Gastroesophageal sphincter (tissue), 4 donors: ENCODE measurements at regions not wholly inside any gene's neighbourhood (a gene's known extent, or its start where the extent isn't known, plus 50 kb on each side); places are given as distances from the start of the nearest gene placed in this dataset.

Source experiments
- ATAC-seq: fragments of 150-250 bp; one replicate; pipeline ENCODE4 v1.9.1; 2016; ENCODE audit warnings: mild to moderate bottlenecking, moderate library complexity
- H3K27ac ChIP-seq, 4 donors: fragments of 200-600 bp; sonication (generic) in 3 of 4; 1 replicate in 3 of 4; 2 replicates in 1 of 4; pipeline ENCODE4 v1.5.1; 2016 to 2019
- H3K27me3 ChIP-seq: fragments of 200-600 bp; sonication (generic); one replicate; pipeline ENCODE4 v1.5.1; 2019
- H3K36me3 ChIP-seq, 2 donors: fragments of 200-600 bp; sonication (generic); one replicate each; pipeline ENCODE4 v1.5.1; 2019; ENCODE audit warnings: control low read depth in 1 of 2
- H3K4me1 ChIP-seq, 3 donors: fragments of 200-600 bp; sonication (generic); 1 replicate in 2 of 3; 2 replicates in 1 of 3; pipeline ENCODE4 v1.5.1; 2016 to 2019; ENCODE audit warnings: control low read depth in 2 of 3
- H3K4me3 ChIP-seq, 2 donors: fragments of 200-600 bp; sonication (generic); one replicate each; pipeline ENCODE4 v1.5.1; 2019; ENCODE audit warnings: mild to moderate bottlenecking in 1 of 2, moderate library complexity in 1 of 2
- H3K9me3 ChIP-seq, 3 donors: fragments of 200-600 bp; sonication (generic); one replicate each; pipeline ENCODE4 v1.5.1; 2017 to 2019; ENCODE audit warnings: control low read depth in 2 of 3
- EP300 ChIP-seq: sonication (generic); formaldehyde crosslinking; IDR thresholded peaks from one replicate; pipeline ENCODE4 v1.6.1; 2017; ENCODE audit warnings: antibody characterized with exemption, mild to moderate bottlenecking
- POLR2A ChIP-seq, 2 donors: fragments of 450-650 bp; IDR thresholded peaks; one replicate each; pipeline ENCODE4 v1.6.1; 2017; ENCODE audit warnings: antibody characterized with exemption in 2 of 2, mild to moderate bottlenecking in 2 of 2, moderate library complexity in 1 of 2
- POLR2AphosphoS5 ChIP-seq: sonication (generic); formaldehyde crosslinking; IDR thresholded peaks from one replicate; pipeline ENCODE4 v1.6.1; 2017; ENCODE audit warnings: antibody characterized with exemption
- WGBS, 2 donors: methylation state at CpG; one replicate each; pipeline ENCODE4 v1.1.5; 2018; ENCODE audit warnings: low coverage in 1 of 2; 5-methylcytosine and 5-hydroxymethylcytosine counted together
- TF ChIP-seq, protein P1 (sequence below), 4 experiments: fragments of 200-600 bp in 2 of 4; fragments of 450-650 bp in 2 of 4; sonication (generic) in 1 of 4; IDR thresholded peaks; one replicate each; pipeline ENCODE4 v1.5.1; 2017 to 2019; ENCODE audit warnings: antibody characterized with exemption in 4 of 4, mild to moderate bottlenecking in 2 of 4, moderate library complexity in 2 of 4

DNA sequence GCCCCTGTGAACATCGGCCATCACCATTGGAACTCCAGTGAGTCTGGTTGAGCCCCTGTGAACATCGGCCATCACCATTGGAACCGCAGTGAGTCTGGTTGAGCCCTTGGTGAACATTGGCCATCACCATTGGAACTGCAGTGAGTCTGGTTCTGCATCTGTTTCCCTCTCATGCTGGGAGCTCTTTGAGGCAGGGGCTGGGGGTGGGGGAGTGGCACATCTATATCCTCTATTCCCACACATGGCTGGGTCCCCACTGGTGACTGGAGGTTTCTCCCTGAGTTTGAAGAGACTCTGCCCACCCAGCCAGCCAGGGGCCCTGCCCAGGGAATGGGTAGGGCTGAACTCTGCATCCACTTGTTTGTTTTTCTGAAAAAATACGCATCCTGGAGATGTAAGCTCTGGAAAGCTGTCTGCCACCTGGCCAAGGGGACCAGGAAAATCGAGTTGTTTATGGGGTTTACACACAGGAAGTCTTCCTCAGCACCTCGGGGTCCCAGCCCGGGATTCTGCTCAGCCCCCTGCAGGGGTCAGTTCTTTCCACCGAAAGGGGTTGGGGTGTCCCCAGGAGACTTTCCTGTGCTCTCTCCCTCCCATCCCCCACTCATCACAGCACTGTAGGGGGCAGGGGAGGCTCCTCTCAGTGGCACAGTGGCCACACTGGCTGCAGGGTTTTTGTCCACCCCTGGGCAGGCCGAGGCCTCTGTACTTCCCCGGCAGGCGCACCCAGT, 170.5 kb upstream of the GSC start:
- 80 to 81% methylated on average over 2 to 3 of the region's 11 CpGs for WGBS, 2 donors
- no peak overlapping the region for H3K4me3 ChIP-seq
- no peaks in the 10 kb centered on the region for H3K36me3 ChIP-seq
- no peak overlapping the region for H3K27ac ChIP-seq
- H3K9me3 ChIP-seq = no peaks in the 10 kb centered on the region
- ATAC-seq = no peak
- H3K27me3 ChIP-seq = no peaks in the 10 kb centered on the region
- TF ChIP-seq, protein P1, sequence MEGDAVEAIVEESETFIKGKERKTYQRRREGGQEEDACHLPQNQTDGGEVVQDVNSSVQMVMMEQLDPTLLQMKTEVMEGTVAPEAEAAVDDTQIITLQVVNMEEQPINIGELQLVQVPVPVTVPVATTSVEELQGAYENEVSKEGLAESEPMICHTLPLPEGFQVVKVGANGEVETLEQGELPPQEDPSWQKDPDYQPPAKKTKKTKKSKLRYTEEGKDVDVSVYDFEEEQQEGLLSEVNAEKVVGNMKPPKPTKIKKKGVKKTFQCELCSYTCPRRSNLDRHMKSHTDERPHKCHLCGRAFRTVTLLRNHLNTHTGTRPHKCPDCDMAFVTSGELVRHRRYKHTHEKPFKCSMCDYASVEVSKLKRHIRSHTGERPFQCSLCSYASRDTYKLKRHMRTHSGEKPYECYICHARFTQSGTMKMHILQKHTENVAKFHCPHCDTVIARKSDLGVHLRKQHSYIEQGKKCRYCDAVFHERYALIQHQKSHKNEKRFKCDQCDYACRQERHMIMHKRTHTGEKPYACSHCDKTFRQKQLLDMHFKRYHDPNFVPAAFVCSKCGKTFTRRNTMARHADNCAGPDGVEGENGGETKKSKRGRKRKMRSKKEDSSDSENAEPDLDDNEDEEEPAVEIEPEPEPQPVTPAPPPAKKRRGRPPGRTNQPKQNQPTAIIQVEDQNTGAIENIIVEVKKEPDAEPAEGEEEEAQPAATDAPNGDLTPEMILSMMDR (IDR thresholded peaks at IDR 0.05) = no peak
- TF ChIP-seq POLR2AphosphoS5 (no peak), EP300 (no peak), POLR2A (IDR thresholded peaks at IDR 0.05) (no peak)
- H3K4me1 ChIP-seq = peaks cover 0 to 23% (median 19%) of the 10 kb centered on the region in 3 donors

DNA sequence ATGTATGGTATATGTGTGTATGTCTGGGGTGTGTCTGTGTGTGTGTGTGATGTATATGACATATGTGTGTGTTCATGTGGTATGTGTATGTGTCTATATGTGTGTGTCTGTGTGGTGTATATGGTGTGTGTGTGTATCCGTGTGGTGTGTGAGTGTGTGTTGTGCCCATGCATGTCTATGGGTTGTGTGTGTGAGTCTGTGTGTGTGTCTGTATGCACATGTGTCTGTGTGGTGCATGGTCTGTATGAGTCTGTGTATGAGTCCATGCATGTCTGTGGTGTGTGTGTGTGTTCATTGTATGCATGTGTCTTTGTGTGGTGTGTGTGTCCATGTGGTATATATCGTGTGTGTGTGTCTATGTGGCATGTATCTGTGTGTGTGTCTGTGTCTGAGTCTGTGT, 168.1 kb upstream of the GSC start:
- Histone ChIP-seq H3K4me3 (no peak overlapping the region), H3K36me3 (no peaks in the 10 kb centered on the region), H3K27me3 (no peaks in the 10 kb centered on the region), H3K9me3 (no peaks in the 10 kb centered on the region), H3K4me1 (peaks cover 0 to 45% (median 19%) of the 10 kb centered on the region in 3 donors), H3K27ac (no peak overlapping the region)
- 46% methylated on average over 2 of the region's 2 CpGs; no CpG with 5 or more reads in 1 of the 2 donors for WGBS, 2 donors
- TF ChIP-seq POLR2AphosphoS5 (no peak), EP300 (no peak), POLR2A (IDR thresholded peaks at IDR 0.05) (no peak)
- TF ChIP-seq, protein P1 (IDR thresholded peaks at IDR 0.05) = no peak
- ATAC-seq = no peak

DNA sequence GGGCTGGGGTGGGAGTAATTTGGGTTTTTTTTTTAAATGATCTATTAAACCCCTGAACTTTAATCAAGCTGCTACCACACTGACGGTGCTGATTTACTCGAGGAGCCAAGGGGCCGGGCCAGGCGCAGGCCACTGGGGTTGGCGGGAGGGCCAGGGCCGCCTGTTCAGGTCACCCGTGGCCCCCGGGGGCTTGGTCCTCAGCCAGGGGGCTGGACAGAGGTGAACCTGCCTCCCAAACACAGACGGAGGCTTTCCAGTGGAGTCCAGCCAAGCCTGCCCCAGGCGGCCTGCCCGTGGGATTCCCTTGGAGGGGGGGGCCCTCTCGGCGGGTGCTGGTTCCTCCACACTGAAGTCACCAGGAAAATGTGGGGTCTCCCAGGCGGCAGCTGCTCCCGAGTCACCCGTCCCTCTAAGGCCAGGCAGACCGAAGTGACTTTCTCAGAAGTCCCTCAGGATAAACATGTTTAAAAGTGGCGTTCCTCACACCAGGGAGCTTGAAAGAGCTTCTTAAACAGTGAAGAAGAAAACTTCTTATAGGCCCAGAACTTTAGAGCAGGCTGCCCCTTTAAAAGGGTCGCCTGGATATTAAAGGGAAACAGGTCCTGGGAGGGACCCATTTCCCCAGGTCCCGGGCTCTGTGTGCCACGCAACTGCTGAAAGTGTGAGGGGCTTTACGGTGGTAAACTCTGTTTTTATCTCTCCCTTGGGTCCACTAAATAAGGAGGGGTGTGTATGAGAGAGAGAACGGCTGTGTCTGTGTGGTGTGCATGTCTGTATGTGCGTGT, 167.2 kb upstream of the GSC start:
- 28 to 32% methylated on average over 5 to 10 of the region's 24 CpGs for WGBS, 2 donors
- H3K4me3 ChIP-seq = peak overlapping the region; percentile 15 to 46
- H3K27me3 ChIP-seq = no peaks in the 10 kb centered on the region
- ATAC-seq = peak; percentile 39
- no peaks in the 10 kb centered on the region for H3K36me3 ChIP-seq
- peak overlapping the region; percentile 85 to 95 (median 91) for H3K27ac ChIP-seq
- TF ChIP-seq POLR2AphosphoS5 = no peak
- TF ChIP-seq, protein P1 (IDR thresholded peaks at IDR 0.05) = no peak
- TF ChIP-seq EP300 = no peak
- no peak for TF ChIP-seq POLR2A (IDR thresholded peaks at IDR 0.05)
- H3K9me3 ChIP-seq = no peaks in the 10 kb centered on the region
- peaks cover 0 to 45% (median 19%) of the 10 kb centered on the region in 3 donors for H3K4me1 ChIP-seq

DNA sequence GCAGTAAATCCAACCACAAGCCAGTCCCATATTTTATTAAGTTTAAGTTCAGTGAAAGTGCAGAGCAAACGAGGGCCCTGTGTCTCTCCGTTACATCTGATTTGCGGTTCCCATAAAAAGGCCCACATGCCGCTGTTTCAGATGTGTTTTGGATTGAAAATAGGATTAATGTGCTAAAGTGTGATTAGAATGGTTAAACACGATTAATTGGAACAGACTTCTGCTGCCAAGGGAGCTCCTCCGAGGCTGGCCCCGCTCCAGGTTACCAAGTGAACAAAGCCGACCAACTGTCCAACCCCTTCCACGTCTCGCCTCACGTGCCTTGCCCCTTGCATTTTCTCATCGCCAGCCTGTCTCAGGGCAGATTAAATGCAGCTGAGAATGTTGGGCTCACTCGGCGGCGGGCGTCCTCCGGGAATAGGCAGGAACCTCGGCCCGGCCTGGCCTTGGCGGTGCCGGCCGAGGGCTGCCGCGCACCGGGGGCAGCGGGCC, 166.5 kb upstream of the GSC start:
- no peaks in the 10 kb centered on the region for H3K9me3 ChIP-seq
- peak overlapping the region; percentile 85 to 95 (median 91) for H3K27ac ChIP-seq
- no peaks in the 10 kb centered on the region for H3K27me3 ChIP-seq
- TF ChIP-seq EP300 (no peak), POLR2A (IDR thresholded peaks at IDR 0.05) (peak in 1 of 2 donors; percentile 42), POLR2AphosphoS5 (peak; percentile 89)
- peak overlapping the region; percentile 15 to 46 for H3K4me3 ChIP-seq
- 18 to 34% methylated on average over 3 to 7 of the region's 26 CpGs for WGBS, 2 donors
- H3K4me1 ChIP-seq = peaks cover 0 to 45% (median 19%) of the 10 kb centered on the region in 3 donors
- peak; percentile 83 for ATAC-seq
- no peaks in the 10 kb centered on the region for H3K36me3 ChIP-seq

DNA sequence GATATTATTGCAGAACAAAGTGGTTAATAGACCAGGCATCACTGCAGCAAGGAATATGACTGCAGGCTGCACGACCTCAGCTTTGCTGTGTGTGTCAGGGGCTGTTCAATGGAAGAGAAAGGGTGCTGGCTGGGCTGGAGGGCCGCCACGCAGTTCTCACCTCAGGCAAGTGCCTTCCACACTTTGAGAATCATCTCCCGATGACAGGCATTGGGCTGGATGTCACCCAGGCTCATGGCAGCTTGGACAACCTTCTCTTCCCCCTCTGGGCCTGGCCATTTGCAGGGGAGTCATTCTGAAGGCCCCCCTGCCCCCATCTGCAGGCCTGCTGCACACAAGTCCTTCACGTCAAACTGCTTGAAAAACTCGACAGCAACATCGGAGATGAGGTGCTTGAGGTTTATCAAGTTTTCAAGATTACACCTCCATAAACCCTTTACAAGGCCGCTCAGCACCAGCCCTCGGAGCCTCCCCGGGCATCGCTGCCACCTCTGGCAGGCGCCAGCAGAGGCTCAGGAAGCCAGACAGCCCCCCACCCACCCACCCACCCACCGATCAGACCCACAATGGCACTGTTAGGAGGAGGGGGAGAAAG, 165.9 kb upstream of the GSC start:
- TF ChIP-seq POLR2AphosphoS5 (no peak), EP300 (no peak), POLR2A (IDR thresholded peaks at IDR 0.05) (no peak)
- TF ChIP-seq, protein P1 (IDR thresholded peaks at IDR 0.05) = no peak
- H3K27me3 ChIP-seq = no peaks in the 10 kb centered on the region
- peaks cover 0 to 45% (median 19%) of the 10 kb centered on the region in 3 donors for H3K4me1 ChIP-seq
- WGBS, 2 donors = 73% methylated on average over 5 of the region's 13 CpGs; no CpG with 5 or more reads in 1 of the 2 donors
- H3K4me3 ChIP-seq = no peak overlapping the region
- H3K36me3 ChIP-seq = no peaks in the 10 kb centered on the region
- no peaks in the 10 kb centered on the region for H3K9me3 ChIP-seq
- peak overlapping the region in 3 of 4 donors; percentile 90 to 95 (median 92) for H3K27ac ChIP-seq
- no peak for ATAC-seq
